ENCODE measurements at regions not wholly inside any gene's neighbourhood (a gene's known extent, or its start where the extent isn't known, plus 50 kb on each side); places are given as distances from the start of the nearest gene placed in this dataset.

DNA sequence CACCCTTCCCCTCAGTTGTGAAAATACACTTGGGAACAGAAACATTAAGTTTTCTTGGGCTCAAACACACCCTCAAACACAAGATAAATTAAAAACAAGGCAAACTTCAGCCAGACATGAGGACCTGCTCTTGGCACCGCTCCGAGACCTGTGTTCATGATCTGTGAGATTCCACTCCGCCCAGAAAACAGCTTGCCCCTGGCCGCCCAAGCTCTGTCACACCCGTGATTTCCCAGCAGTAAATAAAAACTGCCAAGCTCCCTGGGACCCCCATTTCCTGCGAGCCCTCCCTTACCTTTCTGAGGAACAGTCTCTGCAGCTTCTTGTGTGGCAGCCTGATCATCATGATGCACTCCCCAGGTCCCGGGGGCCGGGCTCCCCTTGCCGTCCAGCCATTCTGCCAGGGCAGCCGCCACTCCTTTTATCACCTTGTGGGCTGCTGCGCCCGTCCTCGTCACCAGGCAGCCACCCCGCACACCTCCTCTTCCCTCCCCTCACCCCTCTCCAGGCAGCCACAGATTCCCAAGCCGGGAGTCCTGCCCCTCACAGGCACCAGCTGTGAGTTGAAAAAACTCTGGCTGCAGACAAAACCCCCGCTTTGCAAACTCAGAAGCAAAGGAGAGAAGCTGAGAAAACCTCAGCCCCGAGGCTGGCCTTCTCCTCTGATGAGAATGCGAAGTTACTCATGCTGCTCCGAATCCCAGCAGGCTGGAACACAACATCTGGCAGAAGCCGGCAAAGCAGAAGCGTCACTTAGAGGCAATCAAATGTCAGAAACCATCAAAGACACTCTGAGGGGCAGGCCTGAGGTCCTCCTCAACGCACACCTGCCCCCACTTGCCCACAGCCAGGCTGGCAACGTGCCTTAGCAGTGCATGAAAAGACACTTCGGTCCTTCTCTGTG lies 130.4 kb upstream of the RPS6KA2 start:
- Histone ChIP-seq H3K36me3 (no peaks in the 10 kb centered on the region), H3K4me1 (ENCODE audit: insufficient read depth) (peaks cover 3% of the 10 kb centered on the region), H3K9me3 (no peaks in the 10 kb centered on the region), H3K27me3 (no peaks in the 10 kb centered on the region), H3K4me3 (no peak overlapping the region), H3K27ac (no peak overlapping the region)
- intact Hi-C loops (cut with DNase I) = no loop called here
- TF ChIP-seq POLR2A (IDR thresholded peaks at IDR 0.05) (no peak), CTCF (IDR thresholded peaks at IDR 0.05) (no peak), EP300 (IDR thresholded peaks at IDR 0.05) (no peak)
- WGBS, 3 donors = 4 to 12% (median 8%) methylated on average over 24 of the region's 24 CpGs
- peak in 2 of 5 donors; percentile 16 to 36 for DNase-seq

DNA sequence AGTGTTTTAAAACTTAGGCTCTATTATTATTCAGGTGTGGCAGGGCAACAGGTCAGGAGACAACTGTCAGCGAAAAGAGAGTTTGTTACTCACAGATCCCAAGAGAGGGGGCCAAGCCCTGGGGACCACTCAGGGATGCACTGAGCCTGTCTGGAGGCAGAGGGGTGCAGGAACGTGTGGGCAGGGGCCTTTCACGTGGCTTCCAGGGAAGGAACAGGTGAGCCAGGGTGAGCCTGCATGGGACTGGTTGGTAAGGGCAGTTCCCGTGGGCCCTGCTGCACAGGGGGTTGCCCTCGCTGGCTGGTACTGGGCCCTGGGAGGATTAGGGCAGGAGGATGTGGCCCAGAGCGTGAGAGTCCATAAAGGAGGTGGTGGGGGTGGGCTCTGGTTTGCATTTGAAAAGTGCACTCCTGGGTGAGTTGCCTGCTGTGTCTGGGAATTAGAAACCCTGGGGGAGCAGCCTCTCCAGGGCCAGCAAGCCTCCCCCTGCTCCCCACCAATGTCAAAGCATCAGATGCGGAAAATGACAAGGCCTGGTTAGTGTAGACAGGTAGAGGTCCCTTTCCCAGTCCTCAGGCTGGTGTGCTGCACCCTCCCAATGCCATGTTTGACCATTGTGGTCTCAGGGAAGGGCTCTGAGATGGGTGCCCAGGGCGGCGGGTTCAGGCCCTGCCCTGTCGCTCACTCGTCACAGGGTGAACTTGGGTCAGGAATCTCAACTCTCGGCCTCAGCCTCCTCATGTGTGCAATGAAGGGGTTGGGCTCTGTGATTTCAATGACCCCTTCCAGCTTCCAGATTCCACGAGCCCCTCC lies 127.4 kb upstream of the RPS6KA2 start:
- WGBS, 3 donors = 89 to 94% (median 93%) methylated on average over 13 of the region's 13 CpGs

DNA sequence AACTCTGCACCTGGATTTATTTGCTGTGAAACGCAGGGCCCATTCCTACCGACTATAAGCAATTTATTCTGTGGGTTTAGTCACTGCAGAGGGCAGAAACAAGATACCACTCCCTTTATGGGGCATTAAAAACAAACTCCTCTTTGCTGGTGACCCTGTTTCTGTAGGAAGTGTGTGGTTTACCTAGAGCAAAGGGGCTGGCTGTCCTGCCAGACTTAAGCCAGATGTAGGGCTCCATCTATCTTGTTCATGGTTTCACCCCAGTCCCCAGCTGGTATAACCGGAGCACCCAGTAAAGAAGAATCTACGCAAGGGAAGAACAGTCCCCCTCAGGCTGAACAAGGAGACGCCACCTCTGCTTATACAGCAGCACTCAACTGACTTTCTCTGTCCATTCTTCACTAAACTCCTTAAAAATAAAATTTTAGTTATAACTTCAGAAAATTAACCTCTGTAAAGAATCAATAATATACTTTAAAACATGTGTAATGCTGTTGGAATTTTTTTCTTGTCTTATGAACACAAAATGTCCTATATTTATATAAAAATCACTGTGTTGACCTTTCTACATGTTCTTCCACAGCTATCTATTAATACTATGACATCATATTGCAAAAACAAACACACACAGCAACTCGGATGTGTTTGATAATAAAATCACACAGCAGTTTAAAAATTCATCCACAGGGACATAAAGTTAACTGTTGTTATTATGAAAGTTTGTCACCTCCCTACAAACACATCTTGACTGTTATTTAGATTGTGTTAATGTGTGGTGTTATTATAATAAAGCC lies 126.1 kb upstream of the RPS6KA2 start:
- Histone ChIP-seq H3K4me3 (no peak overlapping the region), H3K27me3 (no peaks in the 10 kb centered on the region), H3K9me3 (no peaks in the 10 kb centered on the region), H3K4me1 (ENCODE audit: insufficient read depth) (peaks cover 3% of the 10 kb centered on the region), H3K27ac (no peak overlapping the region), H3K36me3 (no peaks in the 10 kb centered on the region)
- no peak for DNase-seq
- intact Hi-C loops (cut with DNase I) = no loop called here
- TF ChIP-seq POLR2A (IDR thresholded peaks at IDR 0.05) = no peak
- no peak for TF ChIP-seq CTCF (IDR thresholded peaks at IDR 0.05)
- no peak for TF ChIP-seq EP300 (IDR thresholded peaks at IDR 0.05)
- WGBS, 3 donors = 75 to 80% (median 77%) methylated on average over 6 of the region's 6 CpGs

More for the DNA sequence above, 127.4 kb upstream of the RPS6KA2 start:
- Histone ChIP-seq H3K27ac (no peak overlapping the region), H3K9me3 (no peaks in the 10 kb centered on the region), H3K27me3 (no peaks in the 10 kb centered on the region), H3K4me3 (no peak overlapping the region), H3K4me1 (ENCODE audit: insufficient read depth) (peaks cover 3% of the 10 kb centered on the region), H3K36me3 (no peaks in the 10 kb centered on the region)
- TF ChIP-seq EP300 (IDR thresholded peaks at IDR 0.05) = no peak
- no peak for TF ChIP-seq POLR2A (IDR thresholded peaks at IDR 0.05)
- no peak for TF ChIP-seq CTCF (IDR thresholded peaks at IDR 0.05)
- DNase-seq = no peak
- intact Hi-C loops (cut with DNase I) = no loop called here

- DNase-seq = no peak
- Histone ChIP-seq H3K27ac (no peak overlapping the region), H3K36me3 (no peaks in the 10 kb centered on the region), H3K4me1 (ENCODE audit: insufficient read depth) (no peaks in the 10 kb centered on the region), H3K9me3 (no peaks in the 10 kb centered on the region), H3K4me3 (no peak overlapping the region), H3K27me3 (no peaks in the 10 kb centered on the region)
- no peak for TF ChIP-seq EP300 (IDR thresholded peaks at IDR 0.05)
- no peak for TF ChIP-seq POLR2A (IDR thresholded peaks at IDR 0.05)
- no peak for TF ChIP-seq CTCF (IDR thresholded peaks at IDR 0.05)
- 88 to 95% (median 88%) methylated on average over 9 of the region's 9 CpGs for WGBS, 3 donors
- intact Hi-C loops (cut with DNase I) = no loop called here
Measured at GRCh38 chr6:166752097-166752496, 125.0 kb upstream of the RPS6KA2 start.
